ENCODE measurements at regions not wholly inside any gene's neighbourhood (a gene's known extent, or its start where the extent isn't known, plus 50 kb on each side); places are given as distances from the start of the nearest gene placed in this dataset.
"Not testable (repeated sequence)": the region's sequence is repeated elsewhere in the genome, so short reads cannot be mapped to it uniquely, and the experiment has no call there.

DNA sequence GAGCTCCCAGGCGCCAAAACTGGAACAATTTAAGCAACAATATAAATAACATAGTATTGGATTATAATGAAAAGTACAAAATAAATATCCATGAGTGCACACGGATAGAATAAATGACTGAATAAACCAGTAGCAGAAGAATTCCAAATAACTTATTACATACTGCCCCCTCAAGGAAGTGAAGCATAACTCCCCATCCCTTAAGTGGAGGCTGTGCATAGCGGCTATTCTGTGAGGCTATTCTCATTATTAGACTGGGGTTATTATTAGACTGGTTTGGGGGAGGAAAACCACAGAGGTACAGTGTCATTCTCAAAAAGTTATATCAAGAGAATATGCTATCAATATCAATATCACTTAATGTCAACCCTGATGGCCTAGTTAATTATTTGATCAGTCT is 94.4 kb upstream of the SIRPA start:
- no peak for DNase-seq (ENCODE audit: low read depth, low spot score)
- ChIA-PET CTCF (interaction anchor here (0.6 to 5.2 kb wide), 18 partner anchors 9 to 297 kb away, joined by 3 to 62 read pairs (median 4); no protein-coding TSS in a partner anchor), POLR2A (no interaction called here)

DNA sequence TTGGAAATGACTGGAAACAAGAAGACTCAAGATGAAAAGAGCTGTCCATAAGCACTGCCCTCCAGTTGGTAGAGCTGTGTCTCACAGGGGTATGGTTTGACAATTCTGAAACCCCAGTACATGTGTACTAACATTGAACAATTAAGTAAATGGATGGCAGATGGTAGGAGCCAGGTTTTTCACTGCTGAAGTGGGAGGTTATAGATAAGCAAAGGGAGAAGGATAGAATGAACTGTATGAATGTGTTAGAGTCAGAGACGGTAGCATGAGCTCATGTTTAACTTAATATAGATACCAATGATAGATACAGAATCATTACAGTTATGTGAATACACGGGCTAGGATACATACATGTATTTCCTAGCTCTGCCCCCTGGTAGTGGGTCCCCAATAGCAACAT is 95.0 kb upstream of the SIRPA start:
- TF ChIP-seq, protein P1, sequence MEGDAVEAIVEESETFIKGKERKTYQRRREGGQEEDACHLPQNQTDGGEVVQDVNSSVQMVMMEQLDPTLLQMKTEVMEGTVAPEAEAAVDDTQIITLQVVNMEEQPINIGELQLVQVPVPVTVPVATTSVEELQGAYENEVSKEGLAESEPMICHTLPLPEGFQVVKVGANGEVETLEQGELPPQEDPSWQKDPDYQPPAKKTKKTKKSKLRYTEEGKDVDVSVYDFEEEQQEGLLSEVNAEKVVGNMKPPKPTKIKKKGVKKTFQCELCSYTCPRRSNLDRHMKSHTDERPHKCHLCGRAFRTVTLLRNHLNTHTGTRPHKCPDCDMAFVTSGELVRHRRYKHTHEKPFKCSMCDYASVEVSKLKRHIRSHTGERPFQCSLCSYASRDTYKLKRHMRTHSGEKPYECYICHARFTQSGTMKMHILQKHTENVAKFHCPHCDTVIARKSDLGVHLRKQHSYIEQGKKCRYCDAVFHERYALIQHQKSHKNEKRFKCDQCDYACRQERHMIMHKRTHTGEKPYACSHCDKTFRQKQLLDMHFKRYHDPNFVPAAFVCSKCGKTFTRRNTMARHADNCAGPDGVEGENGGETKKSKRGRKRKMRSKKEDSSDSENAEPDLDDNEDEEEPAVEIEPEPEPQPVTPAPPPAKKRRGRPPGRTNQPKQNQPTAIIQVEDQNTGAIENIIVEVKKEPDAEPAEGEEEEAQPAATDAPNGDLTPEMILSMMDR (IDR thresholded peaks at IDR 0.05; ENCODE audit: insufficient read depth, low read length, missing control alignments) = no peak
- CTCF ChIA-PET = interaction anchor here (0.6 to 5.2 kb wide), 19 partner anchors 9 to 296 kb away, joined by 3 to 62 read pairs (median 4); no protein-coding TSS in a partner anchor

More for the DNA sequence above, 94.4 kb upstream of the SIRPA start:
- H3K4me3 ChIP-seq (ENCODE audit: low read depth, low read length) = no peak overlapping the region
- TF ChIP-seq, protein P1 (IDR thresholded peaks at IDR 0.05; ENCODE audit: insufficient read depth, low read length, missing control alignments) = peak; percentile 42

DNA sequence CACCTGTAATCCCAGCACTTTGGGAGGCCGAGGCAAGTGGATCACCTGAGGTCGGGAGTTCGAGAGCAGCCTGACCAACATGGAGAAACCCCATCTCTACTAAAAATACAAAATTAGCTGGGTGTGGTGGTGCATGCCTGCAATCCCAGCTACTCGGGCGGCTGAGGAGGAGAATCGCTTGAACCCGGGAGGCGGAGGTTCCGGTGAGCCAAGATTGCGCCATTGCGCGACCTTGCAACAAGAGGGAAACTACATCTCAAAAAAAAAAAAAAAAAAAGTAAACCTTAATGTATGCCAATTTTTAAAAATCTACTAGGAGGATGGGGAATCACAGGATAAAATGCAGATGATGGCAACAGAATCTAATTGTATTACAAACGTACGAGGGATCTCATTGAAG is 95.5 kb upstream of the SIRPA start:
- DNase-seq (ENCODE audit: low read depth, low spot score); H3K4me3 ChIP-seq (ENCODE audit: low read depth, low read length): not testable (repeated sequence)
- POLR2A ChIA-PET = interaction anchor here (0.6 to 1.0 kb wide), 2 partner anchors 9 to 134 kb away, joined by 3 read pairs; no protein-coding TSS in a partner anchor
- CTCF ChIA-PET = interaction anchor here (0.7 to 5.2 kb wide), 16 partner anchors 10 to 296 kb away, joined by 3 to 62 read pairs (median 4); no protein-coding TSS in a partner anchor

More for the DNA sequence above, 95.0 kb upstream of the SIRPA start:
- POLR2A ChIA-PET = interaction anchor here (0.6 to 1.0 kb wide), 2 partner anchors 9 to 134 kb away, joined by 3 read pairs; no protein-coding TSS in a partner anchor
- no peak overlapping the region for H3K4me3 ChIP-seq (ENCODE audit: low read depth, low read length)
- no peak for DNase-seq (ENCODE audit: low read depth, low spot score)

DNA sequence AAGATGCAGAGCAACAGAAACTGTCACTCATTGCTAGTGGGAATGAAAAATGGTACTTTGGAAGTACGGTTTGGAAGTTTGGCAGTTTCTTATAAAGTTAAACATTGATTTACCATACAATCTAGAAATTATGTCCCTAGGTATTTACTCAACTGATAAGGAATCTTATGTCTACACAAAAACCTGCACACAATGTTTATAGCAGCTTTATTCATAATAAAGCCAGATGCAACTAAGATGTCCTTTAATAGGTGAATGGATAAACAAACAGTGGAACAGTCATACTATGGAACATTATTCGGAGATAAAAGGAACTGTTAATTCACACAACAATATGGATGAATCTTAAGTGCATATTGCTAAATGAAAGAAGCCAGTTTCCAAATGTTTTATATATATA is 96.2 kb upstream of the SIRPA start:
- ChIA-PET CTCF (interaction anchor here (0.8 to 2.4 kb wide), 8 partner anchors 8 to 295 kb away, joined by 3 to 20 read pairs (median 7); no protein-coding TSS in a partner anchor), POLR2A (no interaction called here)
- TF ChIP-seq, protein P1 (IDR thresholded peaks at IDR 0.05; ENCODE audit: insufficient read depth, low read length, missing control alignments) = no peak
- DNase-seq (ENCODE audit: low read depth, low spot score) = no peak
- no peak overlapping the region for H3K4me3 ChIP-seq (ENCODE audit: low read depth, low read length)

DNA sequence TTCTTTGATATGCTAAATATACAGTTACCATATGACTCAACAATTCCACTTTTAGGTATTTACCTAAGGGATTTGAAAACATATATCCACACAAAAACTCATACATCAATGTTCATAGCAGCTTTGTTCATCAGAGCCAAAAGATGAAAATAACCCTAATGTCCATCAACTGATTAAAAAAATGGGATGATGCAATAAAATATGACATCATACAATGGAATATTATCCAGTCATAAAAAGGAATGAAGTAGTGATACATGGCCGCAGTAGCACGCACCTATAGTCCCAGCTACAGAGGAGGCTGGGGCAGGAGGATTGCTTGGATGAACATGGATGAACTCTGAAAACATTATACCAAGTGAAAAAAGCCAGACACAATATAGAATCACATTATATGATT is 101.4 kb upstream of the SIRPA start:
- DNase-seq (ENCODE audit: low read depth, low spot score) = no peak
- ChIA-PET POLR2A (no interaction called here), CTCF (interaction anchor here (0.7 to 3.8 kb wide), 4 partner anchors 8 to 290 kb away, joined by 3 to 50 read pairs (median 11); no protein-coding TSS in a partner anchor)
- TF ChIP-seq, protein P1 (IDR thresholded peaks at IDR 0.05; ENCODE audit: insufficient read depth, low read length, missing control alignments) = no peak
- H3K4me3 ChIP-seq (ENCODE audit: low read depth, low read length) = no peak overlapping the region

DNA sequence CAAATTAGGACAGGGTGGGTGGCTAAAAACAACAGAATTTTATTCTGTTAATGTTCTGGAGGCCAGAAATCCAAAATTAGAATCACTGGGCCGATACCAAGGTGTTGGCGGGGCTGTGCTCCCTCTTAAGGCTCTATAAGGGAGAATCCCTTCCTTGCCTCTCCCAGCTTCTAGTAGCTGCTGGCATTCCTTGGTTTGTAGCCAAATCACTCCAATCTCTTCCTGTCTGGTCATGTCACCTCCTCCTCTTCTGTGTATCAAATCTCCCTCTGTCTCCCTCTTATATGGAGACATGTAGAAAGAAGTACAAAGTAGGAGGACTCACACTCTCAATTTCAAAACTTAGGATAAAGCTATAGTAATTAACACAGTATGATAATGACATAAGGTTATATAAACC is 102.9 kb upstream of the SIRPA start:
- TF ChIP-seq, protein P1 (IDR thresholded peaks at IDR 0.05; ENCODE audit: insufficient read depth, low read length, missing control alignments) = no peak
- CTCF ChIA-PET = interaction anchor here (1.9 to 3.8 kb wide), 3 partner anchors 10 to 28 kb away, joined by 10 to 50 read pairs (median 12); no protein-coding TSS in a partner anchor
- no peak overlapping the region for H3K4me3 ChIP-seq (ENCODE audit: low read depth, low read length)

DNA sequence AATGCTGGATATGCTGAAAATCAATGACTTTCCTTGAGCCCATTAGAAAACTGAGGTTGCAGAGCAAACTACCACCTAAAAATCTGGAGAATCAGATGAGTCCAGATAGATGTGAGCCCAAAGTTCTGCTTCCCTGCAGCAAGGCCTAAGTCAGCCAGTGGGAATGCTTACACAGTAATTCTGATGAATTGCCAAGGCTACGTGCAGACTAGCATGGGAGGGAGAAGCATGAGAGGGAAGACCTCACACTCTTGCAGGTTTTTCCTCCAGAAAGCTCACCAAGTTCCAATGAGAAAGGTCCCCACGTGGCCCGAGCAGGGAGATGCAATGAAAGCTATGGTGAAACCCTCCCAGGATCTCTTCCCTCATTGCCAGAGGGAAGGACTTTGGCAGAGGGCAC is 104.8 kb upstream of the SIRPA start:
- H3K4me3 ChIP-seq (ENCODE audit: low read depth, low read length) = no peak overlapping the region
- TF ChIP-seq, protein P1 (IDR thresholded peaks at IDR 0.05; ENCODE audit: insufficient read depth, low read length, missing control alignments) = no peak
- CTCF ChIA-PET = interaction anchor here (0.6 to 3.8 kb wide), 6 partner anchors 8 to 382 kb away, joined by 3 to 50 read pairs (median 6); no protein-coding TSS in a partner anchor
- DNase-seq (ENCODE audit: low read depth, low spot score) = no peak
- POLR2A ChIA-PET = no interaction called here

More for the DNA sequence above, 102.9 kb upstream of the SIRPA start:
- POLR2A ChIA-PET = no interaction called here
- DNase-seq (ENCODE audit: low read depth, low spot score) = no peak
